Epithelial cell of proximal tubule (primary cell): ENCODE measurements at regions not wholly inside any gene's neighbourhood (a gene's known extent, or its start where the extent isn't known, plus 50 kb on each side); places are given as distances from the start of the nearest gene placed in this dataset.

Experiments
- DNase-seq: peaks from one replicate; pipeline ENCODE4 v3.0.0-alpha.2; 2011; ENCODE audit warnings: low read depth
- H3K4me3 ChIP-seq: 2 replicates; pipeline ENCODE4 v1.5.1; 2011; ENCODE audit warnings: low read depth, mild to moderate bottlenecking, low read length
- CTCF ChIP-seq: conservative IDR thresholded peaks from 2 replicates; pipeline ENCODE4 v1.5.1; 2012; ENCODE audit warnings: low read depth, mild to moderate bottlenecking, low read length

GRCh38 chr7:57364933-57365710, 84.9 kb upstream of the ZNF716 start:
- no peak for DNase-seq
- H3K4me3 ChIP-seq: no peak overlapping the region
- no peak for TF ChIP-seq CTCF

GRCh38 chr7:57367171-57367570, 82.8 kb upstream of the ZNF716 start:
- no peak overlapping the region for H3K4me3 ChIP-seq
- TF ChIP-seq CTCF: no peak
- no peak for DNase-seq

GRCh38 chr7:57370066-57370738, 79.8 kb upstream of the ZNF716 start:
- no peak for DNase-seq
- no peak for TF ChIP-seq CTCF
- H3K4me3 ChIP-seq: no peak overlapping the region

- H3K4me3 ChIP-seq: no peak overlapping the region
- DNase-seq: no peak
- no peak for TF ChIP-seq CTCF
These were observed 79.3 kb upstream of the ZNF716 start for GRCh38 chr7:57370739-57371098.

- no peak overlapping the region for H3K4me3 ChIP-seq
- DNase-seq: no peak
- no peak for TF ChIP-seq CTCF
These were observed 74.2 kb upstream of the ZNF716 start for GRCh38 chr7:57375783-57376182.

GRCh38 chr7:57381581-57381980, 68.4 kb upstream of the ZNF716 start:
- no peak for TF ChIP-seq CTCF
- no peak overlapping the region for H3K4me3 ChIP-seq
- DNase-seq: no peak

GRCh38 chr7:57384380-57384779, 65.6 kb upstream of the ZNF716 start:
- TF ChIP-seq CTCF: no peak
- DNase-seq: no peak
- no peak overlapping the region for H3K4me3 ChIP-seq
